ENCODE measurements at regions not wholly inside any gene's neighbourhood (a gene's known extent, or its start where the extent isn't known, plus 50 kb on each side); places are given as distances from the start of the nearest gene placed in this dataset.

- TF ChIP-seq GLI4 (tag by site-specific recombination; IDR thresholded peaks at IDR 0.05): no peak
- no peak for TF ChIP-seq ZNF830 (tag by site-specific recombination; IDR thresholded peaks at IDR 0.05; ENCODE audit: low read depth)
Observed at GRCh38 chr1:223029985-223030769, 112.9 kb downstream of the TLR5 start (continued).

DNA sequence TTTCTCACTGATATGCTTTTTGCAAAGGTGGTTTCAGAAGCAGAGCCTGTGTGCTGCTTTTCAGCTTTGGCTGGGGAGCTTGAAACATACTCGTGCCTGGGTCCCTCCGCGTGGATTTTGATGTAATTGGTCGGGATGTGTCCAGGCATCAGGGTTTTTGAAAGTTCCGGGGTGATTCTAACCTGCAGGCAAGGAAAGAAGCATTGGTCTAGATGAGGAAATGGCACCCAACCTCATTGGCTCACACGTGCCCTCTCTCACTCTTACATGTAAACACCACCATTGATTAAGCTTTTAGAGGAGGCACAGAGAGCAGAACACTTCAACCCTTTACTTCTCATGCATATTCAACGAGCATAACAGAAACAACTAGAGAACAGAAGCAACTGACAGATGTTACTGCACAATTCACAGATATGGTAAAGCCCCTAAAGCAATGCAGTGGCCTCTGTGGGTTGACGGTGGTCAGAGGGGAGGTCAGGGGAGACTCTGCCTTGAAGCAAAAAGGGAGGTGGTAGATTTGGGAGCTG, 112.1 kb downstream of the TLR5 start:
- TF ChIP-seq ZNF596 (tag by site-specific recombination; IDR thresholded peaks at IDR 0.05) (no peak), ZNF214 (tag by site-specific recombination; IDR thresholded peaks at IDR 0.05; ENCODE audit: borderline replicate concordance) (no peak), ZFHX2 (tag by site-specific recombination; conservative IDR thresholded peaks at IDR 0.05) (no peak), ZNF155 (tag by site-specific recombination; IDR thresholded peaks at IDR 0.05) (no peak), ZNF366 (tag by site-specific recombination; conservative IDR thresholded peaks at IDR 0.05) (no peak), ZNF624 (tag by site-specific recombination; IDR thresholded peaks at IDR 0.05) (no peak), GFI1B (tag by site-specific recombination; IDR thresholded peaks at IDR 0.05) (no peak), PRDM6 (tag by site-specific recombination; IDR thresholded peaks at IDR 0.05) (no peak)
- Histone ChIP-seq H3K9me3 (ENCODE audit: control insufficient read depth, insufficient read depth, low read depth, low read length) (no peaks in the 10 kb centered on the region), H3K36me3 (ENCODE audit: control insufficient read depth in 2 of 2, insufficient read depth in 1 of 2, low read length in 2 of 2) (no peaks in the 10 kb centered on the region), H3K4me1 (ENCODE audit: control insufficient read depth, insufficient read depth, low read length) (no peaks in the 10 kb centered on the region), H3K4me3 (ENCODE audit: low read depth, low read length) (no peak overlapping the region), H3K27ac (ENCODE audit: extremely low read depth, low read depth, low read length) (no peak overlapping the region)
- ChIA-PET CTCF (interaction anchor here (0.6 to 1.2 kb wide), 3 partner anchors 13 to 251 kb away, joined by 3 to 6 read pairs (median 3); no protein-coding TSS in a partner anchor), POLR2A (interaction anchor here (0.5 kb wide), 1 partner anchor 233 kb away, joined by 5 read pairs; no protein-coding TSS in a partner anchor)

DNA sequence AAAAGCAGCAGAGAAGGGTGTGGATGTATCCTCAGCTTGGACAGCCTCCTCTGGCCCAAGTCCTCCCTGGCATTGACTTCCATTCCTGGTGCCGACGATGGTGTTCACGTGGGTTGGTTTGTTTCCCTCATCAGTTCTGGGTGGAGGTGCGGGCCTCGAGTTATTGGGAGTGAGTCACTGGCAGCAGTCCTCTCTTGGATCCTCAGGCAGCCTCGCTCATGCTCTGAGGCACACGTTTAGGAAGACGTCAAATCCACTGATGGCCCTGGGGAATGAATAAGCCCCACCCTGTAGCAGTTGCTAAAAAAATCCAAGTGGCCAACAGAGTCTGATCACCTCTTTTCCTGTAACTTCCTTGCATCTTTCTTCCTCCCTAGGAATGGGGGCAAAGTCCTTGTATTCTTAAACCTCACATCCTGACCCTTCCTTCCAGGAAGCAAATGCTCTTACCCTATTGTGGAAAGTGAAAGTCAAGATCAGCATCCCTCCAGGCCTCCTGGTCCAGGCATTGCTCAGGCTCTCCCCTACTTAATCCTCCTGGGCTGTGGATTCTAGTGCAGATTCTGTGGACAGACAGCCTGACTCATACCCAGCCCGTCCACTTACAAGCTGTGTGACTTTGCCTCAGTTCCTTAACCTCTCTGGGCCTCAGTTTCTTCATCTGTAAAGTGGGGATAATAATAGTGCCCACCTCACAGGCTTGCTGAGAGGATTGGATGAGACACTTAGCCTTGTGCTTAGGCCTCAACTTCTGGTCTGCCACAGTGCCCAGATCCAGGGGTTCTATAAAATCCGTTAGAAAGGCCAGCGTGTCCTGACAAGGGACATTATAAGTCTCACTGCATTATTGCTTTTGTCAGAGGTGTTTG, 111.1 kb downstream of the TLR5 start:
- ChIA-PET POLR2A (no interaction called here), CTCF (interaction anchor here (0.6 to 1.2 kb wide), 2 partner anchors 102 to 252 kb away, joined by 3 to 6 read pairs; no protein-coding TSS in a partner anchor)
- H3K36me3 ChIP-seq (ENCODE audit: control insufficient read depth in 2 of 2, insufficient read depth in 1 of 2, low read length in 2 of 2): no peaks in the 10 kb centered on the region
- H3K4me3 ChIP-seq (ENCODE audit: low read depth, low read length): no peak overlapping the region
- H3K27ac ChIP-seq (ENCODE audit: extremely low read depth, low read depth, low read length): no peak overlapping the region
- H3K4me1 ChIP-seq (ENCODE audit: control insufficient read depth, insufficient read depth, low read length): no peaks in the 10 kb centered on the region
- TF ChIP-seq ZBTB17 (tag by site-specific recombination; IDR thresholded peaks at IDR 0.05) (0 out of 2 replicates have a peak, but pooled peaks have one; percentile 16), GLI4 (tag by site-specific recombination; IDR thresholded peaks at IDR 0.05) (no peak), SALL2 (tag by site-specific recombination; IDR thresholded peaks at IDR 0.05; ENCODE audit: borderline replicate concordance) (no peak), ZNF670 (tag by site-specific recombination; IDR thresholded peaks at IDR 0.05; ENCODE audit: low read depth) (no peak), ZNF768 (tag by site-specific recombination; IDR thresholded peaks at IDR 0.05) (peak; percentile 95)
- no peaks in the 10 kb centered on the region for H3K9me3 ChIP-seq (ENCODE audit: control insufficient read depth, insufficient read depth, low read depth, low read length)

GRCh38 chr1:223033658-223034057, 109.4 kb downstream of the TLR5 start:
- no peak overlapping the region for H3K27ac ChIP-seq (ENCODE audit: extremely low read depth, low read depth, low read length)
- ChIA-PET CTCF (interaction anchor here (0.6 kb wide), 1 partner anchor 226 kb away, joined by 3 read pairs; no protein-coding TSS in a partner anchor), POLR2A (no interaction called here)
- H3K4me1 ChIP-seq (ENCODE audit: control insufficient read depth, insufficient read depth, low read length): no peaks in the 10 kb centered on the region
- H3K9me3 ChIP-seq (ENCODE audit: control insufficient read depth, insufficient read depth, low read depth, low read length): no peaks in the 10 kb centered on the region
- H3K4me3 ChIP-seq (ENCODE audit: low read depth, low read length): no peak overlapping the region
- TF ChIP-seq, protein P1, sequence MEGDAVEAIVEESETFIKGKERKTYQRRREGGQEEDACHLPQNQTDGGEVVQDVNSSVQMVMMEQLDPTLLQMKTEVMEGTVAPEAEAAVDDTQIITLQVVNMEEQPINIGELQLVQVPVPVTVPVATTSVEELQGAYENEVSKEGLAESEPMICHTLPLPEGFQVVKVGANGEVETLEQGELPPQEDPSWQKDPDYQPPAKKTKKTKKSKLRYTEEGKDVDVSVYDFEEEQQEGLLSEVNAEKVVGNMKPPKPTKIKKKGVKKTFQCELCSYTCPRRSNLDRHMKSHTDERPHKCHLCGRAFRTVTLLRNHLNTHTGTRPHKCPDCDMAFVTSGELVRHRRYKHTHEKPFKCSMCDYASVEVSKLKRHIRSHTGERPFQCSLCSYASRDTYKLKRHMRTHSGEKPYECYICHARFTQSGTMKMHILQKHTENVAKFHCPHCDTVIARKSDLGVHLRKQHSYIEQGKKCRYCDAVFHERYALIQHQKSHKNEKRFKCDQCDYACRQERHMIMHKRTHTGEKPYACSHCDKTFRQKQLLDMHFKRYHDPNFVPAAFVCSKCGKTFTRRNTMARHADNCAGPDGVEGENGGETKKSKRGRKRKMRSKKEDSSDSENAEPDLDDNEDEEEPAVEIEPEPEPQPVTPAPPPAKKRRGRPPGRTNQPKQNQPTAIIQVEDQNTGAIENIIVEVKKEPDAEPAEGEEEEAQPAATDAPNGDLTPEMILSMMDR (tag by site-specific recombination; IDR thresholded peaks at IDR 0.05): no peak
- TF ChIP-seq, protein P2, sequence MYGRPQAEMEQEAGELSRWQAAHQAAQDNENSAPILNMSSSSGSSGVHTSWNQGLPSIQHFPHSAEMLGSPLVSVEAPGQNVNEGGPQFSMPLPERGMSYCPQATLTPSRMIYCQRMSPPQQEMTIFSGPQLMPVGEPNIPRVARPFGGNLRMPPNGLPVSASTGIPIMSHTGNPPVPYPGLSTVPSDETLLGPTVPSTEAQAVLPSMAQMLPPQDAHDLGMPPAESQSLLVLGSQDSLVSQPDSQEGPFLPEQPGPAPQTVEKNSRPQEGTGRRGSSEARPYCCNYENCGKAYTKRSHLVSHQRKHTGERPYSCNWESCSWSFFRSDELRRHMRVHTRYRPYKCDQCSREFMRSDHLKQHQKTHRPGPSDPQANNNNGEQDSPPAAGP (tag by site-specific recombination; IDR thresholded peaks at IDR 0.05): peak; percentile 28; the same call in 1 of the 2 replicates
- H3K36me3 ChIP-seq (ENCODE audit: control insufficient read depth in 2 of 2, insufficient read depth in 1 of 2, low read length in 2 of 2): no peaks in the 10 kb centered on the region
